Esophagus muscularis mucosa (tissue), 4 donors: ENCODE measurements at regions not wholly inside any gene's neighbourhood (a gene's known extent, or its start where the extent isn't known, plus 50 kb on each side); places are given as distances from the start of the nearest gene placed in this dataset.
"Not testable (repeated sequence)": the region's sequence is repeated elsewhere in the genome, so short reads cannot be mapped to it uniquely, and the experiment has no call there.

Source experiments
- DNase-seq: peaks from one replicate; pipeline ENCODE4 v3.0.0-alpha.2; 2017; ENCODE audit errors: extremely low spot score
- H3K27ac ChIP-seq, 4 donors: fragments of 200-600 bp; sonication (generic); replicated peaks in 1 of 4; 1 replicate in 3 of 4; 2 replicates in 1 of 4; pipeline ENCODE4 v1.5.1; 2016 to 2019; ENCODE audit warnings: mild to moderate bottlenecking in 1 of 4
- H3K27me3 ChIP-seq, 4 donors: fragments of 200-600 bp; sonication (generic); one replicate each; pipeline versions ENCODE4 v1.5.1 to v1.6.0; 2016 to 2019
- H3K36me3 ChIP-seq, 4 donors: fragments of 200-600 bp; sonication (generic); one replicate each; pipeline ENCODE4 v1.5.1; 2016 to 2019
- H3K4me1 ChIP-seq, 4 donors: fragments of 200-600 bp; sonication (generic); one replicate each; pipeline ENCODE4 v1.5.1; 2016 to 2019
- H3K4me3 ChIP-seq, 4 donors: fragments of 200-600 bp; sonication (generic); 1 replicate in 2 of 4; 2 replicates in 2 of 4; pipeline ENCODE4 v1.5.1; 2016 to 2019; ENCODE audit warnings: mild to moderate bottlenecking in 4 of 4, moderate library complexity in 1 of 4
- H3K9me3 ChIP-seq, 4 donors: fragments of 200-600 bp; sonication (generic); 1 replicate in 3 of 4; 2 replicates in 1 of 4; pipeline ENCODE4 v1.5.1; 2016 to 2019
- EP300 ChIP-seq: sonication (generic); formaldehyde crosslinking; IDR thresholded peaks from one replicate; pipeline ENCODE4 v1.6.1; 2017; ENCODE audit warnings: antibody characterized with exemption
- POLR2A ChIP-seq: fragments of 450-650 bp; IDR thresholded peaks from one replicate; pipeline ENCODE4 v1.6.1; 2017; ENCODE audit warnings: antibody characterized with exemption, moderate library complexity, mild to moderate bottlenecking, low read depth
- POLR2AphosphoS5 ChIP-seq, 2 donors: sonication (generic); formaldehyde crosslinking; IDR thresholded peaks; one replicate each; pipeline ENCODE4 v1.6.1; 2017; ENCODE audit warnings: antibody characterized with exemption in 2 of 2
- WGBS: methylation state at CpG from one replicate; pipeline ENCODE4 v1.1.5; 2018; 5-methylcytosine and 5-hydroxymethylcytosine counted together
- intact Hi-C: fragments of 100-400 bp; cut with DNase I; formaldehyde crosslinking; loops from one replicate; pipeline ENCODE4 v1.15.1; 2023
- TF ChIP-seq, protein P1 (sequence below), 3 experiments: fragments of 200-600 bp in 2 of 3; fragments of 450-650 bp in 1 of 3; sonication (generic) in 2 of 3; IDR thresholded peaks; one replicate each; pipeline ENCODE4 v1.5.1; 2017 to 2019; ENCODE audit warnings: antibody characterized with exemption in 3 of 3, mild to moderate bottlenecking in 2 of 3, moderate library complexity in 1 of 3

DNA sequence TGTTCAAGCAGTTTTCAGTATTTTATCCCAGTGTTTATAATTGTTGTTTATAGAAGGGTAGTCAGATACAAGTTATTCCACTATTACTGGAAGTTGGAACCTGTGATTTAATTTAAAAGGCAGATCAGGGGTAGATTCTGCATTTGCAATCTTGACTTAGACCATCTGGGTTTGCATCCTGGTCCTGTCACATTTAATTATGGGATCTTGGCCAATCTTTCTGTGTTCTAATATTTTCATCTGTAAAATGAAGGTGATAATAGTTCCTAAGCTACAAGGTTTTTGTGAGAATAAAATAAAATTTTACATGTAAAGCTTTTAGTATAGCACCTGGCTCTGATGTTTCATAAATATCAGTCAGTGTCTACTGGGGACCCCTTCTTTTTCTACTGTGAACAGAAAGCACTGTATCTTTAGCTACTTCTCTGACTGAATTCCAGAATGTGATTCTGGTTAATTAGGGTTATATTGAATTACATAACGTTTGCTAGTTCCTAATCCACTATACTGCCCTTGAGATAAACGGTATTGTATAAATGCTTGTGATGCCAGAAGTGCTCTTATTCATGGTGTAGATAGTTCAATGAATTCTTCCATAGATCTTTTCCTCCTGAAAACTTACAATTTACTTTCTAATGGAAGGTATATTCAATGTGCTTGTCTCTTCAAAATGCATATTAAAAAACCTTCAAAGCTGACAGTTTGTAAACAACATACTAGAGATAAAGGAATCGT, 131.0 kb downstream of the KCNK1 start:
- H3K36me3 ChIP-seq, result no peaks in the 10 kb centered on the region
- intact Hi-C loops, result no loop called here
- TF ChIP-seq EP300, result no peak
- TF ChIP-seq POLR2AphosphoS5 (IDR thresholded peaks at IDR 0.05), result no peak
- TF ChIP-seq, protein P1, sequence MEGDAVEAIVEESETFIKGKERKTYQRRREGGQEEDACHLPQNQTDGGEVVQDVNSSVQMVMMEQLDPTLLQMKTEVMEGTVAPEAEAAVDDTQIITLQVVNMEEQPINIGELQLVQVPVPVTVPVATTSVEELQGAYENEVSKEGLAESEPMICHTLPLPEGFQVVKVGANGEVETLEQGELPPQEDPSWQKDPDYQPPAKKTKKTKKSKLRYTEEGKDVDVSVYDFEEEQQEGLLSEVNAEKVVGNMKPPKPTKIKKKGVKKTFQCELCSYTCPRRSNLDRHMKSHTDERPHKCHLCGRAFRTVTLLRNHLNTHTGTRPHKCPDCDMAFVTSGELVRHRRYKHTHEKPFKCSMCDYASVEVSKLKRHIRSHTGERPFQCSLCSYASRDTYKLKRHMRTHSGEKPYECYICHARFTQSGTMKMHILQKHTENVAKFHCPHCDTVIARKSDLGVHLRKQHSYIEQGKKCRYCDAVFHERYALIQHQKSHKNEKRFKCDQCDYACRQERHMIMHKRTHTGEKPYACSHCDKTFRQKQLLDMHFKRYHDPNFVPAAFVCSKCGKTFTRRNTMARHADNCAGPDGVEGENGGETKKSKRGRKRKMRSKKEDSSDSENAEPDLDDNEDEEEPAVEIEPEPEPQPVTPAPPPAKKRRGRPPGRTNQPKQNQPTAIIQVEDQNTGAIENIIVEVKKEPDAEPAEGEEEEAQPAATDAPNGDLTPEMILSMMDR (IDR thresholded peaks at IDR 0.05), result no peak
- TF ChIP-seq POLR2A, result no peak
- H3K4me3 ChIP-seq, result no peak overlapping the region
- H3K27me3 ChIP-seq, result peaks cover 0 to 9% (median 0%) of the 10 kb centered on the region in 4 donors
- no peak for DNase-seq
- H3K9me3 ChIP-seq, result no peaks in the 10 kb centered on the region
- no peak overlapping the region for H3K27ac ChIP-seq
- H3K4me1 ChIP-seq, result peaks cover 0 to 7% (median 3%) of the 10 kb centered on the region in 4 donors
- WGBS, result 28% methylated on average over 3 of the region's 3 CpGs

DNA sequence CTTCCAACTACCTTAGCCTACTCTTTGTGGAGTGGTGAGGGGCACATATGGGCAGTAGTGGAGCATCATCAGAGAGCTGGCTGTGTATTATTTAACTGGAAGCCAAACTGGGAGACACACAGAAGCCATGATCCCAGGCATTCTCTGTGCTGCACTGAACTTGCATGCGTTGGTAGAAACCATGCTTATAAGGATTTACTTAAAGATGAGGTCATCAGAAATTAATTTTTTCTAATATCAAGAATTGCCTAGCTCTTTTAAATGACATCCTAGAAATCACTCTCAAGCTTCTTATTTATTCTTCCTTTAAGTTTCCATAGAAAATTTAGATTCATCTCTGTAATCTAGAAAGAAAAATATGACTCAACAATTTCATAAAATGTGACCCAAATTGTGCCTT, 136.2 kb downstream of the KCNK1 start:
- WGBS, result 75% methylated on average over 1 of the region's 1 CpG
- H3K4me3 ChIP-seq, result no peak overlapping the region
- no peaks in the 10 kb centered on the region for H3K36me3 ChIP-seq
- peaks cover 0 to 7% (median 3%) of the 10 kb centered on the region in 4 donors for H3K4me1 ChIP-seq
- no peak for TF ChIP-seq POLR2A
- TF ChIP-seq, protein P1 (IDR thresholded peaks at IDR 0.05), result no peak
- TF ChIP-seq POLR2AphosphoS5 (IDR thresholded peaks at IDR 0.05), result no peak
- TF ChIP-seq EP300, result no peak
- intact Hi-C loops, result no loop called here
- no peaks in the 10 kb centered on the region for H3K9me3 ChIP-seq
- H3K27me3 ChIP-seq, result no peaks in the 10 kb centered on the region
- DNase-seq, result no peak
- no peak overlapping the region for H3K27ac ChIP-seq

DNA sequence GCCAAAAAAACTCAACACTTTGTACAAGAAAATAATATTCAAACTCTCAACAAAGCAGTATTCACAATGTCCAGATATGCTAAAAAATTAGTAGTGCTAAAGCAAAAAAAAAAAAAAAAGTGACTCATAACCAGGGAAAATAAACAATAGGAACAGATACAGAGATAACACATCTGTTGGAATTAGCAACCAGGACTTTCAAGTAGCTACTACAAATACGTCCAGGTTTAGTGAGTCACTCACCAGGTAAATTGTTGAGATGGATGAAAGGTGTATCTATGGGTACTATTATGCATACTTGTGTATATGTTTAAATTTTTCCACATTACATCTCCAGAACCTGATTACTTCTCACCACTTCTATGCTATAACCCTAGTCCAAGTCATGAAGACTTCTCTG, 144.8 kb upstream of the SLC35F3 start:
- 41% methylated on average over 1 of the region's 1 CpG for WGBS
- Histone ChIP-seq H3K27me3 (peaks cover 0 to 8% (median 0%) of the 10 kb centered on the region in 4 donors), H3K36me3 (no peaks in the 10 kb centered on the region), H3K27ac (no peak overlapping the region), H3K9me3 (no peaks in the 10 kb centered on the region), H3K4me3 (no peak overlapping the region), H3K4me1 (no peaks in the 10 kb centered on the region)
- no peak for DNase-seq
- intact Hi-C loops, result no loop called here
- TF ChIP-seq EP300 (no peak), POLR2A (no peak), POLR2AphosphoS5 (IDR thresholded peaks at IDR 0.05) (no peak)
- TF ChIP-seq, protein P1 (IDR thresholded peaks at IDR 0.05), result no peak

DNA sequence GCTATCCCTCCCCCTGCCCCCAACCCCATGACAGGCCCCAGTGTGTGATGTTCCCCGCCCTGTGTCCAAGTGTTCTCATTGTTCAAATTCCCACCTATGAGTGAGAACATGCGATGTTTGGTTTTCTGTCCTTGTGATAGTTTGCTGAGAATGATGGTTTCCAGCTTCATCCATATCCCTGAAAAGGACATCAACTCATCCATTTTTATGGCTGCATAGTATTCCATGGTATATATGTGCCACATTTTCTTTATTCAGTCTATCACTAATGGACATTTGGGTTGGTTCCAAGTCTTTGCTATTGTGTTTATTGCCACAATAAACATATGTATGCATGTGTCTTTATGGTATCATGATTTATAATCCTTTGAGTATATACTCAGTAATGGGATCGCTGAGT, 140.2 kb upstream of the SLC35F3 start:
- H3K9me3 ChIP-seq, H3K36me3 ChIP-seq, H3K4me3 ChIP-seq, DNase-seq, H3K27ac ChIP-seq, H3K27me3 ChIP-seq, H3K4me1 ChIP-seq, intact Hi-C loops: not testable (repeated sequence)
- WGBS, result 95% methylated on average over 3 of the region's 3 CpGs

DNA sequence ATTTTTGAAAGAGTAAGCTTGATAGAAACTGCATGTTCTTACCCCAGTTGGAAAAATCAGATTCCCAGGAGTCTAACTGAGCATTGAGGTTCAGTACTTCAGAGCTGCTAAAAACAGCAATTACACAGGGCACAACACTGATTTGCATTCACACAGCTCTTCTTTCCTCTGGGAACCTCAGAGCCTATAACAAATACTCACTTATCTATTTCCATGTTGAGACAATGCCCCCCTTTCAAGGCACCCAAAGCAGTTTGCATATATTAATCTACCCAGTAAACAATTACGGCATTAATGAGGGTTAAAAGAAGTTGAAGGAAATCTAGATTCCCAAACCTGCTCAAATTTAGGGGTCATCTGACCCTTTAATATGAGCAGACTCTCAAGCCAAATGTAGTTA, 126.9 kb upstream of the SLC35F3 start:
- H3K27me3 ChIP-seq, result peaks cover 0 to 6% (median 0%) of the 10 kb centered on the region in 4 donors
- intact Hi-C loops, result no loop called here
- WGBS, result 91% methylated on average over 1 of the region's 1 CpG

More for the DNA sequence above, 126.9 kb upstream of the SLC35F3 start:
- no peaks in the 10 kb centered on the region for H3K36me3 ChIP-seq
- no peak overlapping the region for H3K4me3 ChIP-seq
- no peak overlapping the region for H3K27ac ChIP-seq
- DNase-seq, result no peak
- no peaks in the 10 kb centered on the region for H3K4me1 ChIP-seq
- no peak for TF ChIP-seq EP300
- TF ChIP-seq, protein P1 (IDR thresholded peaks at IDR 0.05), result no peak
- no peak for TF ChIP-seq POLR2A
- TF ChIP-seq POLR2AphosphoS5 (IDR thresholded peaks at IDR 0.05), result no peak
- H3K9me3 ChIP-seq, result peaks cover 0 to 17% (median 10%) of the 10 kb centered on the region in 4 donors
